Natural killer cell (primary cell): ENCODE measurements at regions not wholly inside any gene's neighbourhood (a gene's known extent, or its start where the extent isn't known, plus 50 kb on each side); places are given as distances from the start of the nearest gene placed in this dataset.

ENCODE experiments used
- ATAC-seq, 3 donors: fragments of 150-1000 bp in 2 of 3; fragments of 200-7000 bp in 1 of 3; cut with Tn5 transposase; 1 replicate in 1 of 3; 2 replicates in 2 of 3; pipeline ENCODE4 v1.10.0; 2021; ENCODE audit warnings: mild to moderate bottlenecking in 2 of 3, moderate library complexity in 2 of 3
- DNase-seq, 2 donors: peaks; one replicate each; pipeline versions ENCODE4 v3.0.0 to v3.0.0-alpha.2; 2013 to 2021; ENCODE audit warnings: mixed read lengths in 1 of 2
- H3K27ac ChIP-seq: one replicate; pipeline ENCODE4 v1.5.1; 2013; ENCODE audit warnings: mild to moderate bottlenecking, low read length
- H3K27me3 ChIP-seq: one replicate; pipeline ENCODE4 v1.6.1; 2013; ENCODE audit warnings: low read length; ENCODE audit not compliant: control insufficient read depth, insufficient read depth
- H3K36me3 ChIP-seq: one replicate; pipeline ENCODE4 v1.6.1; 2013; ENCODE audit warnings: low read length; ENCODE audit not compliant: control insufficient read depth, insufficient read depth
- H3K4me1 ChIP-seq: one replicate; pipeline ENCODE4 v1.6.1; 2013; ENCODE audit warnings: low read length; ENCODE audit not compliant: control insufficient read depth, insufficient read depth
- H3K4me3 ChIP-seq: one replicate; pipeline ENCODE4 v1.5.1; 2013; ENCODE audit warnings: low read length
- H3K9me3 ChIP-seq: one replicate; pipeline ENCODE4 v1.6.1; 2013; ENCODE audit warnings: low read length; ENCODE audit not compliant: control insufficient read depth, insufficient read depth
- H3K27ac Mint-ChIP-seq, 2 donors: one replicate each; pipeline ENCODE4 v1.8.0; 2022; ENCODE audit warnings: mild to moderate bottlenecking in 2 of 2, mixed read lengths in 2 of 2, moderate library complexity in 1 of 2
- H3K27me3 Mint-ChIP-seq, 2 donors: one replicate each; pipeline ENCODE4 v1.8.0; 2022; ENCODE audit warnings: low read depth in 2 of 2, mixed read lengths in 2 of 2
- H3K36me3 Mint-ChIP-seq: one replicate; pipeline ENCODE4 v1.8.0; 2022; ENCODE audit warnings: mixed read lengths
- H3K4me1 Mint-ChIP-seq, 2 donors: one replicate each; pipeline ENCODE4 v1.8.0; 2022; ENCODE audit warnings: mixed read lengths in 2 of 2
- H3K4me3 Mint-ChIP-seq: one replicate; pipeline ENCODE4 v1.8.0; 2022; ENCODE audit warnings: mild to moderate bottlenecking, moderate library complexity, mixed read lengths
- H3K9me3 Mint-ChIP-seq, 2 donors: one replicate each; pipeline ENCODE4 v1.8.0; 2022; ENCODE audit warnings: mixed read lengths in 2 of 2
- WGBS: methylation state at CpG from one replicate; pipeline ENCODE4 v1.1.7; 2013; ENCODE audit warnings: missing lambda C conversion rate; ENCODE audit not compliant: insufficient coverage; 5-methylcytosine and 5-hydroxymethylcytosine counted together
- intact Hi-C: fragments of 100-400 bp; cut with micrococcal nuclease; formaldehyde crosslinking; loops from one replicate; pipeline ENCODE4 v1.14.2; 2022
- TF ChIP-seq, protein P1 (sequence below): fragments of 200-600 bp; IDR thresholded peaks from one replicate; pipeline ENCODE4 v1.8.0; 2022; ENCODE audit warnings: antibody characterized with exemption

GRCh38 chr22:26918226-26918625 lies 260.8 kb downstream of the MIAT start:
- H3K9me3 Mint-ChIP-seq = no peaks in the 10 kb centered on the region
- Histone ChIP-seq H3K27me3 (no peaks in the 10 kb centered on the region), H3K36me3 (no peaks in the 10 kb centered on the region), H3K4me1 (no peaks in the 10 kb centered on the region), H3K9me3 (no peaks in the 10 kb centered on the region), H3K27ac (no peak overlapping the region), H3K4me3 (no peak overlapping the region)
- peaks cover 17 to 19% of the 10 kb centered on the region in 2 donors for H3K27me3 Mint-ChIP-seq
- no peak overlapping the region for H3K4me3 Mint-ChIP-seq
- no peaks in the 10 kb centered on the region for H3K36me3 Mint-ChIP-seq
- TF ChIP-seq, protein P1, sequence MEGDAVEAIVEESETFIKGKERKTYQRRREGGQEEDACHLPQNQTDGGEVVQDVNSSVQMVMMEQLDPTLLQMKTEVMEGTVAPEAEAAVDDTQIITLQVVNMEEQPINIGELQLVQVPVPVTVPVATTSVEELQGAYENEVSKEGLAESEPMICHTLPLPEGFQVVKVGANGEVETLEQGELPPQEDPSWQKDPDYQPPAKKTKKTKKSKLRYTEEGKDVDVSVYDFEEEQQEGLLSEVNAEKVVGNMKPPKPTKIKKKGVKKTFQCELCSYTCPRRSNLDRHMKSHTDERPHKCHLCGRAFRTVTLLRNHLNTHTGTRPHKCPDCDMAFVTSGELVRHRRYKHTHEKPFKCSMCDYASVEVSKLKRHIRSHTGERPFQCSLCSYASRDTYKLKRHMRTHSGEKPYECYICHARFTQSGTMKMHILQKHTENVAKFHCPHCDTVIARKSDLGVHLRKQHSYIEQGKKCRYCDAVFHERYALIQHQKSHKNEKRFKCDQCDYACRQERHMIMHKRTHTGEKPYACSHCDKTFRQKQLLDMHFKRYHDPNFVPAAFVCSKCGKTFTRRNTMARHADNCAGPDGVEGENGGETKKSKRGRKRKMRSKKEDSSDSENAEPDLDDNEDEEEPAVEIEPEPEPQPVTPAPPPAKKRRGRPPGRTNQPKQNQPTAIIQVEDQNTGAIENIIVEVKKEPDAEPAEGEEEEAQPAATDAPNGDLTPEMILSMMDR = no peak
- no peak overlapping the region for H3K27ac Mint-ChIP-seq
- intact Hi-C loops = no loop called here
- no peak for ATAC-seq
- DNase-seq = no peak
- WGBS = 69% methylated on average over 3 of the region's 3 CpGs
- no peaks in the 10 kb centered on the region for H3K4me1 Mint-ChIP-seq

- ATAC-seq (no peak), DNase-seq (no peak)
- Mint-ChIP-seq H3K4me3 (no peak overlapping the region), H3K4me1 (no peaks in the 10 kb centered on the region), H3K9me3 (no peaks in the 10 kb centered on the region), H3K36me3 (no peaks in the 10 kb centered on the region), H3K27me3 (peaks cover 7 to 12% of the 10 kb centered on the region in 2 donors), H3K27ac (no peak overlapping the region)
- TF ChIP-seq, protein P1 = no peak
- Histone ChIP-seq H3K4me1 (no peaks in the 10 kb centered on the region), H3K9me3 (no peaks in the 10 kb centered on the region), H3K4me3 (no peak overlapping the region), H3K27ac (no peak overlapping the region), H3K27me3 (no peaks in the 10 kb centered on the region), H3K36me3 (no peaks in the 10 kb centered on the region)
- intact Hi-C loops = no loop called here
- WGBS = 51% methylated on average over 2 of the region's 2 CpGs
Observed at GRCh38 chr22:26921726-26922125, 264.3 kb downstream of the MIAT start.

DNA sequence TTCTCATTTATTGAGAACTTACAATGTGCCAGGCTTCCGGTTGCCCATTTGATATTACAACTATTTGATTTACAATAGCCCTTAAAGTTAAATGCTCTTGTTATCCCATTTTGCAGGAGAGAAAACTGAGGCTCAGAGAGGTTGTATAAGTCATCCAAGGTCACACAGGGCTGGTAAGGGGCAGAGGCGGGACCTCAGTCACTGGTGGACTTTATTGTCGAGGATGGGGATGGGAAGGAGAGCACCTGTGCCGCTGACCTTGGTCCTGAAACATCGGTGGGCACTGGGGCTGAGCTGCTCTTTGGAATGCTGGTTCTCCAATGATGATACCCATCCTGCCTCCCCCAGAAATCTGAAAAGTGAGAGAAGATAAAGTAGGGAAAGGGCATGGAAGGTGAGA lies 265.4 kb downstream of the MIAT start:
- Histone ChIP-seq H3K27ac (no peak overlapping the region), H3K9me3 (no peaks in the 10 kb centered on the region), H3K27me3 (no peaks in the 10 kb centered on the region), H3K36me3 (no peaks in the 10 kb centered on the region), H3K4me1 (no peaks in the 10 kb centered on the region), H3K4me3 (no peak overlapping the region)
- DNase-seq (no peak), ATAC-seq (no peak)
- TF ChIP-seq, protein P1 = no peak
- 17% methylated on average over 4 of the region's 5 CpGs for WGBS
- H3K9me3 Mint-ChIP-seq = no peaks in the 10 kb centered on the region
- no peak overlapping the region for H3K4me3 Mint-ChIP-seq
- no peaks in the 10 kb centered on the region for H3K4me1 Mint-ChIP-seq
- H3K27me3 Mint-ChIP-seq = peaks cover 7 to 11% of the 10 kb centered on the region in 2 donors
- intact Hi-C loops = no loop called here
- H3K27ac Mint-ChIP-seq = no peak overlapping the region
- no peaks in the 10 kb centered on the region for H3K36me3 Mint-ChIP-seq

DNA sequence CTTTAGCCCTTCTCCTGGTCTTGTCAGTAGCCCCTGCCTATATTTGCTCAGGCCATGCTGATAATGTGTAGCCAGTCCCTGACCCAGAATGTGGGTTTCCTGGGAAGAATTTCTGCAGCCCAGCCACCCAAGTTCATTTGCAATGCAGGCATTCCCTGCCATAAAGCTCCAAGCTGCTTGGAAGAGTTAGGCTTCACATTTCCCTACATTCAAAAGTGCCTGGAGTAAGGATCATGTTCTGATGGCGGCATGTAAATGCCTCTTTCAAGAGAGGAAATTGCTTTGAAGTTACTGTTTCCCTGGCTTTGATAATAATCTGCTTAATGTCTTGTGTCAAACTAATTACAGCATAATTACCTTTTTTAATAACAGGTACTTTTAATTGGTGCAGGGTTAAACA lies 266.1 kb downstream of the MIAT start:
- H3K27ac ChIP-seq = no peak overlapping the region
- Mint-ChIP-seq H3K4me3 (no peak overlapping the region), H3K36me3 (no peaks in the 10 kb centered on the region), H3K9me3 (no peaks in the 10 kb centered on the region), H3K4me1 (no peaks in the 10 kb centered on the region), H3K27ac (no peak overlapping the region), H3K27me3 (peaks cover 7 to 9% of the 10 kb centered on the region in 2 donors)
- intact Hi-C loops = no loop called here
- H3K9me3 ChIP-seq = no peaks in the 10 kb centered on the region
- ATAC-seq (no peak), DNase-seq (no peak)
- TF ChIP-seq, protein P1 = no peak
- H3K4me3 ChIP-seq = no peak overlapping the region
- no peaks in the 10 kb centered on the region for H3K36me3 ChIP-seq
- no peaks in the 10 kb centered on the region for H3K27me3 ChIP-seq
- WGBS = 0% methylated on average over 1 of the region's 1 CpG
- H3K4me1 ChIP-seq = no peaks in the 10 kb centered on the region
